ENCODE measurements at regions not wholly inside any gene's neighbourhood (a gene's known extent, or its start where the extent isn't known, plus 50 kb on each side); places are given as distances from the start of the nearest gene placed in this dataset.

- TF ChIP-seq CTCF (IDR thresholded peaks at IDR 0.05; ENCODE audit: low read depth, low read length) (no peak), POLR2A (IDR thresholded peaks at IDR 0.05; ENCODE audit: extremely low read depth, insufficient read length) (no peak), MYC (IDR thresholded peaks at IDR 0.05; ENCODE audit: low read depth, low read length) (no peak), MAX (IDR thresholded peaks at IDR 0.05; ENCODE audit: low read depth, low read length) (no peak)
These were observed 70.0 kb upstream of the PTPRM start for GRCh38 chr18:7497081-7497480.
